ENCODE measurements at regions not wholly inside any gene's neighbourhood (a gene's known extent, or its start where the extent isn't known, plus 50 kb on each side); places are given as distances from the start of the nearest gene placed in this dataset.

GRCh38 chr16:73717266-73717974, 579.2 kb upstream of the PSMD7 start:
- Mint-ChIP-seq H3K36me3 (no peaks in the 10 kb centered on the region), H3K9me3 (no peaks in the 10 kb centered on the region), H3K4me3 (no peak overlapping the region), H3K27ac (no peak overlapping the region), H3K4me1 (no peaks in the 10 kb centered on the region), H3K27me3 (no peaks in the 10 kb centered on the region)
- no peak for DNase-seq
- POLR2A ChIA-PET: no interaction called here
- no peak for ATAC-seq (ENCODE audit: low read depth)

- ATAC-seq (ENCODE audit: low read depth) (no peak), DNase-seq (no peak)
- Mint-ChIP-seq H3K4me3 (no peak overlapping the region), H3K9me3 (no peaks in the 10 kb centered on the region), H3K36me3 (no peaks in the 10 kb centered on the region), H3K27me3 (no peaks in the 10 kb centered on the region), H3K4me1 (no peaks in the 10 kb centered on the region), H3K27ac (no peak overlapping the region)
- POLR2A ChIA-PET: no interaction called here
Measured at GRCh38 chr16:73714976-73715375, 581.6 kb upstream of the PSMD7 start.

GRCh38 chr16:73713778-73714495, 582.7 kb upstream of the PSMD7 start:
- H3K4me1 Mint-ChIP-seq: no peaks in the 10 kb centered on the region
- no peaks in the 10 kb centered on the region for H3K9me3 Mint-ChIP-seq
- H3K27ac Mint-ChIP-seq: no peak overlapping the region
- ATAC-seq (ENCODE audit: low read depth) (no peak), DNase-seq (no peak)
- H3K4me3 Mint-ChIP-seq: no peak overlapping the region
- no peaks in the 10 kb centered on the region for H3K27me3 Mint-ChIP-seq
- H3K36me3 Mint-ChIP-seq: no peaks in the 10 kb centered on the region
- POLR2A ChIA-PET: no interaction called here

DNA sequence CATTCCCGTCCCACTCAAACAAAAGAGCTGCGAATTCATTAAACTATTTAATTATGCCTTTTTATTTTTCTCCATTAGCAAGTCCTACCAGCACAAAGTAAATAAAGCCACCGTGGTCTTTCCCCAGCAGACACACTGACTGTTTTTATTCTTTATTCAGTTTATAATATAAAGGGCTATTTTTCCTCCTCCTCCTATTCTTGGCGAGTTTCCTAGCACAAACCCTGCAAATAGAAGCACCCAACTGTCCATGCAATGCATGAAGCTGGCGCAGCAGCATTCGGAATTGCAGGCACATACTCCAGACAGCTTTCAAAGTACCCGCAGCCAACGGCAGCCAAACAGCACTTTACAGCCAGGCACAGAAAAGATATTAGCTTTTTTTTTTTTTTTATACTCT, 583.4 kb upstream of the PSMD7 start:
- Mint-ChIP-seq H3K4me1 (no peaks in the 10 kb centered on the region), H3K36me3 (no peaks in the 10 kb centered on the region), H3K27ac (no peak overlapping the region), H3K9me3 (no peaks in the 10 kb centered on the region), H3K27me3 (no peaks in the 10 kb centered on the region), H3K4me3 (no peak overlapping the region)
- POLR2A ChIA-PET: no interaction called here
- DNase-seq (no peak), ATAC-seq (ENCODE audit: low read depth) (no peak)

DNA sequence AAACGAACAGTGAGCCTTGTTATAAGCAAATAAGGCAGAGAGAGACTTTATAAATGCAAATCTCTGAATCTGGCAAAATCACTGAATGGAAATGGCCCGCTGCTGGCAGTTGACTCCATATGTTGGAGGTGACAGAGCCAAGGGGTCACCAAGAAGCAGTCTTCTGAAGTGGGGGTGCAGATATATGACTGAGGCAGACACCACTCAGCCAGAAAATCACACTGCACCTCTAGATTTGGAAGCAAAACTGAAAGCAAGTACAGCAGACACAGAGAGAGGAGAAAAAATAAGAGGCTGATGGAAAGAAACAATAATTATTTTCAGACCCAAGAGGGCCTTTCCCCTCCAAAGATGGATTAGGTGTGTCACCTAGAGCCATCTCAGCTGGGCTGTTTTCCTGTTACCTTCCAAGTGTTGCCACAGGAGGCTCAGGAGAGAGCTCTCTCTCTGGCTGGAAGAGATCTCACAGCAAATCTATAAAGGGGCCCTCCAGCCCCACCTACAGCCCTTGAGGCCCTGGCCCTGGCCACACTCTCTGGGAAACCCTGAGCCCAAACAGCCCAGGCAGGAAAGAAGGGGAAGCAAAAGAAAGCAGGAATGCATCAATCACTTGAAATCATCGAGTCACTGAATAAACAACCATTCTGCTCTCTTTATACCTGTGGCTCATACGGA, 585.1 kb upstream of the PSMD7 start:
- no peaks in the 10 kb centered on the region for H3K4me1 Mint-ChIP-seq
- H3K4me3 Mint-ChIP-seq: no peak overlapping the region
- H3K36me3 Mint-ChIP-seq: no peaks in the 10 kb centered on the region
- H3K27me3 Mint-ChIP-seq: no peaks in the 10 kb centered on the region
- POLR2A ChIA-PET: no interaction called here
- no peaks in the 10 kb centered on the region for H3K9me3 Mint-ChIP-seq
- ATAC-seq (ENCODE audit: low read depth) (no peak), DNase-seq (no peak)
- no peak overlapping the region for H3K27ac Mint-ChIP-seq

- Mint-ChIP-seq H3K9me3 (no peaks in the 10 kb centered on the region), H3K36me3 (no peaks in the 10 kb centered on the region), H3K4me3 (no peak overlapping the region), H3K27me3 (no peaks in the 10 kb centered on the region), H3K27ac (no peak overlapping the region), H3K4me1 (no peaks in the 10 kb centered on the region)
- ATAC-seq (ENCODE audit: low read depth) (no peak), DNase-seq (no peak)
- POLR2A ChIA-PET: no interaction called here
Measured at GRCh38 chr16:73710526-73710925, 586.1 kb upstream of the PSMD7 start.

DNA sequence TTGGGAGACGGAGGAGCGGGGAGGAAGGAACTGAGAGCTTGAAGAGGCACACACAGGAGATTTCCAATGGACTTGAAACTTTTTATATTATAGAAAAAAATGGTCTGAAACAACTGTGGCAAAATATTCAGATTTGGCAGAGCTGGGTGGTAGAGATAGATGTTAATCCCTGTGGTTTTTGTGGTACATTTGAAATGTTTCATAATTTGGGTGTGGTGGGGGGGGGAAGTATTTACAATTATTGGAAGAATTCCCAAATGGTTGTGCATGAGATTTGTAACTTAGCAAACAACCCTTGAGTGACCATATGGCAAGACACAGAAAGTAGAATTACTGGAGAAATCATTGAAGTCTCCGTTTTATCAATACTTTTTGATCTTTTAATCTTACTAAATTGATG, 588.8 kb upstream of the PSMD7 start:
- H3K9me3 Mint-ChIP-seq: no peaks in the 10 kb centered on the region
- H3K27me3 Mint-ChIP-seq: no peaks in the 10 kb centered on the region
- ATAC-seq (ENCODE audit: low read depth): no peak

DNA sequence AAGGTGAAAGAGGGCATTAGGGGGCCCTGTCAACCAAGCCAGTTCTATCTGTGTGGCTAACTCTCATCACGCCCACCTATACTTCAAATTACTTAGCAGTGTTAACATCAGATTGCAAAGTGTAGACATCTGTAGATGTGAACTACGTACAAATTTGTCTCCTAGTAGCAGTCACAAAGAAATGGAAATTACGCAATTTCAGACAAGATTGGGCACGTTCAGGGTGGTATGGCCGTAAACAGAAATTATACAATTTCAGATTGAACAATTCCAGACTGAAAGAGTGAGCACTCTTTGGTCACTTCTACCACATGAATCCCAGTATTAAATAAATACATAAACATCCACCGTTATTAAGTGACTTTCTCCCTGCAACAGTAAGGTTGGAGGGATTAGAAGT, 592.7 kb upstream of the PSMD7 start:
- no peak overlapping the region for H3K27ac Mint-ChIP-seq
- H3K27me3 Mint-ChIP-seq: no peaks in the 10 kb centered on the region
- no peaks in the 10 kb centered on the region for H3K9me3 Mint-ChIP-seq
- ATAC-seq (ENCODE audit: low read depth) (no peak), DNase-seq (no peak)
- no peak overlapping the region for H3K4me3 Mint-ChIP-seq
- H3K36me3 Mint-ChIP-seq: no peaks in the 10 kb centered on the region
- no peaks in the 10 kb centered on the region for H3K4me1 Mint-ChIP-seq
- POLR2A ChIA-PET: no interaction called here

More for the DNA sequence above, 588.8 kb upstream of the PSMD7 start:
- H3K4me1 Mint-ChIP-seq: no peaks in the 10 kb centered on the region
- no peak overlapping the region for H3K27ac Mint-ChIP-seq
- POLR2A ChIA-PET: no interaction called here
- DNase-seq: no peak
- H3K36me3 Mint-ChIP-seq: no peaks in the 10 kb centered on the region
- H3K4me3 Mint-ChIP-seq: no peak overlapping the region

DNA sequence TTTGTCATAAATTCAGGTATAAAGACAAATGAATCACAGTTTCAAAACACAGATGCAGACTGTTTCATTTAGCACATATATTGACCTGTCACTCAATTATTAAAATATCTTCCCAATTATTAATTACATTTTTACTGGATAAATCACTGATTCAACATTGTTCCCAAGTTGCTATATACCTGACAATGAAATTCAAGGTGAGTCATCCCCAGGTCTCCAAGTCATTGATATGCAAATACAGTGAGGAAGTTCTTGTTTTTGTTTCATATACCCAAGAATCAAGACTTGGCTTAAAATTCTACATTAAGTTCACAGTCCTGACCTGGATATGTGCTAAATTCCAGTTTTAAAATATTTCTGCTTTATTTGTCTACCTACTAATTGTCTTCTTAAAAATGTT, 599.3 kb upstream of the PSMD7 start:
- Mint-ChIP-seq H3K4me1 (no peaks in the 10 kb centered on the region), H3K4me3 (no peak overlapping the region), H3K9me3 (peaks cover 2% of the 10 kb centered on the region), H3K27me3 (no peaks in the 10 kb centered on the region), H3K27ac (no peak overlapping the region), H3K36me3 (no peaks in the 10 kb centered on the region)
- ATAC-seq (ENCODE audit: low read depth) (no peak), DNase-seq (no peak)
- POLR2A ChIA-PET: no interaction called here

GRCh38 chr16:73692861-73693260, 603.8 kb upstream of the PSMD7 start:
- no peaks in the 10 kb centered on the region for H3K27me3 Mint-ChIP-seq

GRCh38 chr16:73683804-73684203, 612.8 kb upstream of the PSMD7 start:
- H3K4me3 Mint-ChIP-seq: no peak overlapping the region
- POLR2A ChIA-PET: no interaction called here
- no peak overlapping the region for H3K27ac Mint-ChIP-seq
- ATAC-seq (ENCODE audit: low read depth): no peak
- no peak for DNase-seq
- H3K27me3 Mint-ChIP-seq: no peaks in the 10 kb centered on the region
- H3K36me3 Mint-ChIP-seq: no peaks in the 10 kb centered on the region
- no peaks in the 10 kb centered on the region for H3K4me1 Mint-ChIP-seq
- peaks cover 3% of the 10 kb centered on the region for H3K9me3 Mint-ChIP-seq

More at GRCh38 chr16:73692861-73693260, 603.8 kb upstream of the PSMD7 start:
- POLR2A ChIA-PET: no interaction called here
- no peak for DNase-seq
- ATAC-seq (ENCODE audit: low read depth): no peak
- Mint-ChIP-seq H3K36me3 (no peaks in the 10 kb centered on the region), H3K4me3 (no peak overlapping the region), H3K4me1 (no peaks in the 10 kb centered on the region), H3K9me3 (peaks cover 2% of the 10 kb centered on the region), H3K27ac (no peak overlapping the region)

GRCh38 chr16:73672135-73672534, 624.2 kb upstream of the ZFHX3 start:
- no peak overlapping the region for H3K4me3 Mint-ChIP-seq
- H3K27me3 Mint-ChIP-seq: no peaks in the 10 kb centered on the region
- ATAC-seq (ENCODE audit: low read depth) (no peak), DNase-seq (no peak)
- no peaks in the 10 kb centered on the region for H3K36me3 Mint-ChIP-seq
- H3K9me3 Mint-ChIP-seq: peaks cover 3% of the 10 kb centered on the region
- no peak overlapping the region for H3K27ac Mint-ChIP-seq
- no peaks in the 10 kb centered on the region for H3K4me1 Mint-ChIP-seq
- POLR2A ChIA-PET: no interaction called here

DNA sequence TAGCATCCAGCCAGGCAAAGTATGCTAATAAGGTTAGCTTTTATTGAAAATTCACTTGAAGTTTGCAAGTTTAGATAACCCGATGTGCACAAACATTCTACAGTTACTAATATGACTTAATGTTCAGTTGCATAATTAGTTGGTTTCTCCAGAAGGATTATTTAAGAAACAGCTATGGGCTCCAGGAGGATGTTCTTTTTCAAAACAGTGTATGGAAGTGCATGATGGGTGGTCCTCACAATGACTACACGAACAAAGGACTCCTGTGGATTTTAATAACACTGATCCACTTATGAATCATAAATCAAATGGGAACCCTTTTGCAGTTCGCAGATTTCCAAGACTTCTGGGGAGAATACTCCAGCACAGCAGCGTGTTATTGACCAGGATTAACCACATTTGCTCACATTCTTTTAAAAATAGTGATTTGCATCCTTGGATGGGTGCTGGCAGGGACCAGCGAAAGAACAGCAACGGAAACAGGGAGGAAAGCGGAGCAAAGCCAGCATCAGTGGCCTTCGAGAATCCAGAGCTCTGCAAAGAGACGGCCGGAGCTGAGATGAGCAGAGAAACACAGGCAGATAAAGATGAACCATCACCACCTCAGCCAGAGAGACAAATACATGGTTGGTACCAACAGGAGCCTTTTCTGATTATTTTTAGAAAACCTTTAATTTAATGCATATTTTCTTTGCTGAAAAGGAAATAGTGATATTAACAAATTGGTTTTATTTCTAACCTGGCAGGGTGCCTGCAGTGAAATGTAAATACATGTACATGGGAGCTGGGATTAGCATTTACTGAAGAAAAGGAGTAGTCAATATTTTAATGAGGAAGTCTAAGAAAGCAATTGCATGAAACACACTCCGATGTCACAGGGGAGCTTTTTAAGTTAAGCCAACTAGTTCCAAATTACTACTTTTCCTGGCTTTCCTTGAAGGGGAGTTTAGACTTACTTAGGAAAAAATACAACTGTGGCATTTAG, 623.2 kb upstream of the ZFHX3 start:
- Mint-ChIP-seq H3K9me3 (peaks cover 3% of the 10 kb centered on the region), H3K27me3 (no peaks in the 10 kb centered on the region), H3K36me3 (no peaks in the 10 kb centered on the region), H3K4me1 (no peaks in the 10 kb centered on the region), H3K27ac (no peak overlapping the region), H3K4me3 (no peak overlapping the region)
- ATAC-seq (ENCODE audit: low read depth): no peak
- POLR2A ChIA-PET: no interaction called here
- DNase-seq: no peak

All from activated naive CD8-positive, alpha-beta T cell treated with anti-CD3 and anti-CD28 coated beads, Interleukin-2, amount 10 ng/mL, durations not matched to agents 7 days and 5 days (primary cell).